Calu3 (cell line): ENCODE measurements at regions not wholly inside any gene's neighbourhood (a gene's known extent, or its start where the extent isn't known, plus 50 kb on each side); places are given as distances from the start of the nearest gene placed in this dataset.
"Not testable (repeated sequence)": the region's sequence is repeated elsewhere in the genome, so short reads cannot be mapped to it uniquely, and the experiment has no call there.

Experiments used
- BruUV-seq: library from RNA; stranded (reverse); fragments of 400-500 nt; replicated peaks from 2 replicates; lab custom pipeline; 2021; lab: Mats Ljungman, UMichigan
- CTCF ChIA-PET: fragments of 300-600 bp; sonication (Branson Sonifier 250); formaldehyde crosslinking; loops from one replicate; lab custom pipeline; 2022; ENCODE audit warnings: antibody characterized with exemption; lab: Charles Lee
- DNase-seq: peaks from one replicate; pipeline ENCODE4 v3.0.0; 2022
- H3K27ac Mint-ChIP-seq: one replicate; pipeline ENCODE4 v1.8.0; 2022; ENCODE audit warnings: mixed read lengths; ENCODE audit not compliant: unreplicated experiment
- H3K27me3 Mint-ChIP-seq: one replicate; pipeline ENCODE4 v1.8.0; 2022; ENCODE audit warnings: mixed read lengths; ENCODE audit not compliant: unreplicated experiment
- H3K36me3 Mint-ChIP-seq: one replicate; pipeline ENCODE4 v1.8.0; 2022; ENCODE audit warnings: mild to moderate bottlenecking, moderate library complexity, mixed read lengths; ENCODE audit not compliant: insufficient read depth, unreplicated experiment
- H3K4me1 Mint-ChIP-seq: one replicate; pipeline ENCODE4 v1.8.0; 2022; ENCODE audit warnings: mild to moderate bottlenecking, low read depth, mixed read lengths; ENCODE audit not compliant: unreplicated experiment
- H3K4me3 Mint-ChIP-seq: one replicate; pipeline ENCODE4 v1.8.0; 2022; ENCODE audit warnings: mild to moderate bottlenecking, low read depth, moderate library complexity, mixed read lengths; ENCODE audit not compliant: unreplicated experiment
- H3K9me3 Mint-ChIP-seq: one replicate; pipeline ENCODE4 v1.8.0; 2022; ENCODE audit warnings: low read depth, mixed read lengths; ENCODE audit not compliant: unreplicated experiment
- CTCF ChIP-seq: fragments of 200-600 bp; IDR thresholded peaks from one replicate; pipeline ENCODE4 v1.8.0; 2022; ENCODE audit warnings: antibody characterized with exemption; ENCODE audit not compliant: unreplicated experiment
- intact Hi-C: fragments of 100-400 bp; cut with micrococcal nuclease; formaldehyde crosslinking; loops from one replicate; pipeline ENCODE4 v1.10.0; 2022; ENCODE audit not compliant: unreplicated experiment

GRCh38 chr1:31495770-31496169 is 80.5 kb upstream of the TINAGL1 start:
- intact Hi-C loops, H3K4me1 Mint-ChIP-seq, CTCF ChIA-PET, H3K27ac Mint-ChIP-seq, BruUV-seq, H3K36me3 Mint-ChIP-seq, DNase-seq, H3K9me3 Mint-ChIP-seq, H3K4me3 Mint-ChIP-seq, H3K27me3 Mint-ChIP-seq: not testable (repeated sequence)

GRCh38 chr1:31497601-31498000 is 78.7 kb upstream of the TINAGL1 start:
- no peak for TF ChIP-seq CTCF
- DNase-seq: no peak
- Mint-ChIP-seq H3K4me1 (no peaks in the 10 kb centered on the region), H3K27ac (no peak overlapping the region), H3K27me3 (no peaks in the 10 kb centered on the region), H3K9me3 (no peaks in the 10 kb centered on the region), H3K4me3 (no peak overlapping the region), H3K36me3 (peaks cover 6% of the 10 kb centered on the region)
- intact Hi-C loops: no loop called here
- CTCF ChIA-PET: interaction anchor here (0.7 kb wide), 1 partner anchor 336 kb away, joined by 5 read pairs; no protein-coding TSS in a partner anchor
- BruUV-seq: no TSS peak

GRCh38 chr1:31498376-31499040 is 77.8 kb upstream of the TINAGL1 start:
- CTCF ChIA-PET: interaction anchor here (0.6 to 0.9 kb wide), 3 partner anchors 21 to 337 kb away, joined by 3 to 5 read pairs (median 4); no protein-coding TSS in a partner anchor
- no TSS peak for BruUV-seq
- Mint-ChIP-seq H3K4me1 (no peaks in the 10 kb centered on the region), H3K27me3 (peaks cover 8% of the 10 kb centered on the region), H3K36me3 (peaks cover 6% of the 10 kb centered on the region), H3K27ac (no peak overlapping the region), H3K4me3 (no peak overlapping the region), H3K9me3 (no peaks in the 10 kb centered on the region)
- intact Hi-C loops: no loop called here
- TF ChIP-seq CTCF: no peak
- DNase-seq: no peak

DNA sequence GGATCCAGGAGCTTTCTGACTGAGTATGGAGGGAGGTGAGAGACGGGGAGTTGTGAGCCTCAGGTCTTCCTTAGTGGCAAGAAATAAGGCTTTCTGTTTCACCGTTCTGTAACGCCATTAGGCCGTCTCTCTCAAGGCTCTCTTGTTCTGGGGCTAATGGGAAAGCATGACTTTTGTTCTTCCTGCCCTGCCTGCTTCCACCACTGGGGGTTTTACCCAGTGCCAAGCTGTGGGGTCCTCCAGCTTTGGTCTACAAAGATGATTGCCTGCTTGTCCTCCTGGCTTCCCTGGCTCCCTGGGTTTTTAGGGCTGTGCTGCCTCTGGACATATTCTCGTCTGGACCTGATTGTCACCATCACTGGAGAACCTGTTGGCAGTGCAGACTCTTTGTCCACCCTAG is 74.8 kb upstream of the TINAGL1 start:
- peaks cover 12% of the 10 kb centered on the region for H3K27me3 Mint-ChIP-seq

More for the DNA sequence above, 74.8 kb upstream of the TINAGL1 start:
- Mint-ChIP-seq H3K4me1 (no peaks in the 10 kb centered on the region), H3K9me3 (no peaks in the 10 kb centered on the region), H3K36me3 (peaks cover 11% of the 10 kb centered on the region), H3K4me3 (no peak overlapping the region), H3K27ac (no peak overlapping the region)
- peak; percentile 20 for TF ChIP-seq CTCF
- no peak for DNase-seq
- CTCF ChIA-PET: interaction anchor here (0.7 to 1.2 kb wide), 3 partner anchors 10 to 19 kb away, joined by 3 to 4 read pairs (median 3); no protein-coding TSS in a partner anchor
- intact Hi-C loops: no loop called here
- no TSS peak for BruUV-seq
